Embryonic facial prominence (tissue), 1 donor: ENCODE measurements at regions not wholly inside any gene's neighbourhood (a gene's known extent, or its start where the extent isn't known, plus 50 kb on each side); places are given as distances from the start of the nearest gene placed in this dataset.

Experiments
- DNase-seq: peaks from one replicate; pipeline ENCODE4 v3.0.0-alpha.2; 2016; ENCODE audit errors: extremely low spot score

DNA sequence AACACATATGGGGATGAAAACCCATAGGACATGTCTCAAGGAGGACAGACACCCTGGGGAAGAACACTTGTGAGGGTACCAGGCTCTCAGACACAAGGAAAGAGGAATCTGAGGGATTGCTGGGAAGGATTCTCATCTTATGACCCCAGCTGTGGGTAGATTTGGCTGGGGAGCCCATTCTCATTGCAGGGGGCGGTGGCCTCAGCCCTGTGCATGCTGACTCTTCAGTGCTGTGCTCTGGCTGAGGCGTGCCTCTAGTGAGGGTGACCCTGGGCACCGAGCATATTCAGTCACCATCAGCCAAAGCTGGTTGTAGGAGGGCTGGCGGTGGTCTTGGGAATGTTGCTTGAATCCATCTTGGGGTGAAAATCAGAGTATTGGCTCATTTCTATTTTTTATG is 140.7 kb downstream of the TM9SF2 start:
- no peak for DNase-seq

DNA sequence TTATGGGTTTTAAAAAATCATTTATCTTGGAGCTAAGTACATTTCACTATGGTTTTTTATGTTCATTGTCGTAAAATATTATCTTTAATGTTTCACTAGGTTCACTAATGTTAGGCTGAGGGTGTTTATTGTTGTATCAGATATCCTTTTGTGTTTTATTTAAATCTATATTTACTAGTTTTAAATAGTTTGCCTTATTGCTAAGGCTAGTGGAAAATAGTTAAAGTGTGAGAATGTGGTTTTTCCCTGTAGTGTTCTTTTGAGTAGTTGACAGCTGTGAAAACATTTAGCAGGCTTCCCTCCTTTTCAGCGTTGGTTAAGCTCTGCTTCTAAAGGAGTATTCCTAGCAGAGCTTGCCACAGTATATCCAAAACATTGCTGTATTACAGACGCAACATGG is 139.0 kb downstream of the TM9SF2 start:
- no peak for DNase-seq

DNA sequence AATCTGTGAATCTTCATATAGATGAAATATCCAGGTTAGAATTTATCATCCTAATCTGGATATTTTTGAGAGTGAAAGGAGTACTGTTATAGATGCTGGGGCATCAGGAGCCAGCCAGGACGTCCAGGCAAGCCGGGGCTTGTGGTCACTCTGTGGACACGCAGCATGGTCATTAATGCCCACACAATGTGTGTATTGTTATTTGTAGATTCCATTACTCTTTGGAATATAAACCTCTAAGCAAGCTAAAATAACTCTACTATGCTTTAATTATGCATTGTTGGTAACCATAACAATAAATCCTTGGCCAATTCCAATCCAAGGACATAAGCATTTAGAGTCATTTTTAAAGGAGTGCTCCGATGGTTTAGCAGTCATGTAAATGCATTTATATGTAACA is 137.9 kb downstream of the TM9SF2 start:
- DNase-seq, result no peak

DNA sequence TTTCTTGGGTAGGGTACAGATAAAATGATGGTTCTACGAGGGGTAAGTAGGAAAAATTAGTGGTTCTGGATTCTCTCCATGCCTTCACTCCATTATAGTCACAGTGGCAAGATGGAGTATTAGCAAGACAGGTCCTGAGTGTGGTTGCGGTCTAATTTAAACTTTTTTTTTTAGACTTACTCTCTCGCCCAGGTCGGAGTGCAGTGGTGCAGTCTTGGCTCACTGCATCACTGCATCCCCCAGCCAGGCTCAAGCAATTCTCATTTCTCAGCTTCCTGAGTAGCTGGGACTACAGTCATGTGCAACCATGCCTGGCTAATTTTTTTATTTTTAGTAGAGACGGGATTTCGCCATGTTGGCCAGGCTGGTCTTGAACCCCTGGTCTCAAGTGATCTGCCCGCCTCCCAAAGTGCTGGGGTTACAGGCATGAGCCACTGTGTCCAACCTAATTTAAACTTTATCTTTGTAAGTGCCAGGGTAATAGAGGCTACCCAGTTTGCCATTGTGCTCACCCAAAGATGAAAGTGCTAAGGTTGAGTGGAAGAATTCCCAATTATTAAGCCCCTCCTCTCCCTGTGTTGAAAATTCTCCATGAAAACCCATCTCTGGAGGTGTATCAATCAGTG is 135.6 kb downstream of the TM9SF2 start:
- DNase-seq, result no peak

DNA sequence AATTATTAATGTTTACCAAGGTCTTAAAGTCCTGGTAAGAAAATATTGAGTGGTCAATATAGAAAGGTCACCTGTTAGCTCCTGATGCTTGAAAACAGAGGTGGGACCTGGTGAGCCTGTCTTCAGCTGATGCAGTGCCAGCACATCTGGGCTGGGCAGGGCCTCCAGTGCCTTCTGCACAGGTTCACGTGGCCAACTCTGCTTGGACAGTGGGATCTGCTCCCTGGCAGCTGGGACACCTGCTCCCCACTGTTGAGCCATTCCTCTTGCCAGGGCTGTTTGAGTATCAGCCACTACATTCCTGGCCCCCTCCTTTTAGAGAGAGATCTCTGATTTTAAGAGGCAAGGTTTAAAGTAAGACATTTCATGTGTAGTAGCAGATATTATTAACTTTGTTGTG is 135.0 kb downstream of the TM9SF2 start:
- no peak for DNase-seq

DNA sequence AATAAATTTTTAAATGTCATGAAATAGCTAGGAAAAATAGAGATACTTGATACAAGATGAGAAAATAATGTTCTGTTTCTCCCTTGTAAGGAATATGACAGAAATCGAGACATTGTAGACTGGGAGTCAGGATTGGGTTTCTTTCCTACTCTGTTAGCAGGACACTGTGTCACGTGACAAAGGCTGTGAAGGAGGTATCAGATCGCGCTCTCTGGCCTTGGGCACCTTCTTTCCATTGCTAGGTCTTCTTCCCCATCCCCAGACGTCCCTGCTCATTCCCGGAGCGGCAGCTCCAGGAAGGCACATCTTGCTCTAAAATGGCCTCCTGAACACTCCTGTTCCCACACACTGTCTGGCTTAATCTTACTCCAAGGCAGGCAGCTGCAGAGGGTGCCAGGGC is 133.4 kb downstream of the TM9SF2 start:
- DNase-seq, result no peak

DNA sequence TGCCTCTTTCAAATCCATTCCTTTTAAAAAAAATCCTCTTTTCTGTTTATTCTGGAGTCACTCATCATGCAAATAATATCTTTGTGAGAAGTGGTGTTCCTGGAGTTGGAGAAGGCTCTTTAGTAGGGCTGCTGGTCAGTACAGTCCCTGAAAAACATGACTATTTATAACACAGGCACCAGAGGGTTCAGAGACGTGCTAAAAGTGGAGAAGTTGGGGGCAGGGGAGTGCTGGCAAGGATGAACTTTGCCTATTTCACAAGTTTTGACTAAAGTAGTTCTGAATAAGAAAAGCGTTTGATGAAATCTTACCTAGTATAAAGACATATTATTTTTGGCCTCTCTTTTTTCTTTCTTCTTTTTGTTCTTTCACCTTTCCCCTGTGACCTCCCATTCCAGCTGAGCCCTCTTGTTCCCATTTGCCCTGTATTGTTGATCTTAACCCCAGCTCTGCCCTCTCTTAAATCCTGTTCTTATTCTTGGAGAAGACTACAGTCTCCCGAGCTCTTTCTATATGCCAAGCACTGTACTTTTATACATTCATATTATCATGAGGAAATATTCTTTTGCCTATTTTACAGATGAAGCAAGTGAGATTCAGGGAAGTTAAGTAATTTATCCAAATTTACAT is 129.1 kb downstream of the TM9SF2 start:
- no peak for DNase-seq

DNA sequence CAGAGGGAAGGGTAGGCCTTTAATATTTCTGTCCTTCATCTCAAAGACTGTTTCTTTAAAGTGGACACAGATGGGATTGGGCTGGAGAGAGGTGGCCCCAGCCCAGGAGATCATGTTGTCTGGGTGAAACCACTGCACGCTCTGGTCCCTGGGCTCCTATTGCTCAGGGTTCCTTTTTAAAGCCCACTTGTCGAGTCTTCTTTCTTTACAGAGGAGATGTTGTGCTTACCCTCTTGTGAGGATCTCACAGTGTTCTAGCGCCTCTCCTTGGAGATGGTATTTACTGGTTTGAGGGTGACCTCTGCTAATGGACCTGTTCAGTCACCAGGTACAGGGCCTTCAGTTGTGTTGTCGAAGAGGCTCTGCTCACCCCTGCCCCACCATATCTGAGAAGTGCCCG is 128.4 kb downstream of the TM9SF2 start:
- DNase-seq, result no peak

DNA sequence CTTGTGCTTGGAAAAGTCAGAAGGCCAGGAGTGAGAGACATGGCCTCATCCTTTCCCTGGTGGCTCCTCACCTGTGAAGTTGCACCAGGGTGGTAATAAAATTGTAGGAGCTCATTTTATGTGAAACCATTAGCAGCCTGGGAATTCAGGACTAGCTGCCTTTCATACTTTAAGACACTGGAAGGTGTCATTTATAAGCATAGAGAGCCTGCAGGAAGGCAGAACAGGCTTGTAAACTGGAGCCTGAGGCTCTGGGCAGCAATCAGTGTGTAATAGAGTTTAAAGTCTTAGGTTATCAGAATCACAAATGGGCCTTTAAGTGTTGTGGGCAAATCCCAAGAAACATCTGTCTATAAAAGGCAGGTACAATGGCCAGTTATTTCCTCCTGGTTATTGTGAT is 127.2 kb downstream of the TM9SF2 start:
- DNase-seq, result no peak

DNA sequence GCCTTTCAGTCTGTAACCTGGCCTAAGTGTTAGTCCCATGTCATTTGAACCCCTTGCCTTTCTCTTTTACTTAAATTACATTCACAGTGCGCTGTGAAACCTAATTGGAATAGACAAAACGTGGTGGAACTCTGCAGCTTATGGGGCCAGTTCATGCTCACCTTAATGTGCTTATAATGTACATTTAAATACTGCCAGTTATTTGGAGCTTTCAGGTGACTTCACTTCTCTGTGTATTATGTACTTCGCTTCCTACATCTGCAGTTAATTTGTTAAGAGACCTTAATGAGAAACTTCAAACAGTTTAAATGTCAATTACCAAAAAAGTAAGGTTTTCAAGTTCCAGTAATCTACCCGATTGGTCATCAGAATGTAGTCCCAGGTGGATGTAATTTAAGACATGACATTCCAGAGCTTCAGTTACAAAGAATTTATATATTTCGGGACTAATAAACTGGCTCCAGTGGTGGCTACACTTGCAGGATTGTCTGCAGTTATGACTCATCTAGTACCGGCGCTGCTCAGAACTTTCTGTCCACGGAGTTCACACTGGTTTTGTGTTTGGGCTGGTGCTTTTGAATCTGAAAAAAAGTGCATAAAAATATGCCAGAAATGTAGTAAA is 125.3 kb downstream of the TM9SF2 start:
- no peak for DNase-seq

DNA sequence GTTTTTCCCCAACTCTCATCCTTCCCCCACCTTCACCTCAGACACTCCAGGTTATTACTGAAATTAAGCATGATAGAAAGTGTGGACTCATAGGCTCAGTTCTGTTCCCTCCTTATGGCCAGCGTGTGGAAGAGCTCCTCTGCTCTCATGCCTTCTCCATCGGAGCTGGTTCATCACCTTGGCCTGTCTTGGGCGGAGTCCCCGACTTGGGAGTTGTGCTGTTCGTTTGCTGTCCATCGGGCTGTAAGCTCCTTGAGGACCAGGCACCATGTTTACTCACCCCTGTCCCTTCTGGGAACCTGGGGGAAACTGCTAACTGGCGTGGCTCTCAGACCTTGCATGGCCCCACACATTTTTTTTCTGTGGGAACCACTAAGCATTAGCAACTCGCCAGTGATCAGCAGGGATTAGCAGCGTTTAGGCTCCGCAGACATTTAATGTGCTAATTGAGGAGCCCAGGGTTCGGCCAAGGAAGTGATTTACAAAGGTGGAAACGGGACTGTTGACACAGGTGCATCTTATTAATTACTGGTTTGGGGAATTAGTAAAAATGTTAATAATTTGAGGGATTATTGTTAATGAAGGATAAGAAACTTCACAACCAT is 123.8 kb downstream of the TM9SF2 start:
- no peak for DNase-seq

DNA sequence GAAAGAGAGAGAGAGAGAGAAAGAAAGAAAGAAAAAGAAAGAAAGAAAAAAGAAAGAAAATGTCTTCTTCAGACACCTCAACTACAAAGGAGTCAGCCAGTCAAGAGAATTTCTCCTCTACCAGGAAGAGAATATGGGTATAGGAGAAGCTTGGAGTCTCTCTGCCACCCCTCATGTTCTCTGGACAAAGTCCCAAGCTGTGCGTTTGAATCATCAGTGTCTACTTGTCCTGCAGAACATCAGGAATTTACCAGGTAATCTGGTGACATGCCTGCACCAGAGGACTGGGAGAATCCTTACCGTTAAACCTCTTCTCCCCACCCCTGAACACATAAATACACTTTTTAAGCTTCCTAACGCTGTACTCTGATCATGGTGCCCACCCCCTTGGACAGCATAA is 119.5 kb downstream of the TM9SF2 start:
- DNase-seq, result no peak

DNA sequence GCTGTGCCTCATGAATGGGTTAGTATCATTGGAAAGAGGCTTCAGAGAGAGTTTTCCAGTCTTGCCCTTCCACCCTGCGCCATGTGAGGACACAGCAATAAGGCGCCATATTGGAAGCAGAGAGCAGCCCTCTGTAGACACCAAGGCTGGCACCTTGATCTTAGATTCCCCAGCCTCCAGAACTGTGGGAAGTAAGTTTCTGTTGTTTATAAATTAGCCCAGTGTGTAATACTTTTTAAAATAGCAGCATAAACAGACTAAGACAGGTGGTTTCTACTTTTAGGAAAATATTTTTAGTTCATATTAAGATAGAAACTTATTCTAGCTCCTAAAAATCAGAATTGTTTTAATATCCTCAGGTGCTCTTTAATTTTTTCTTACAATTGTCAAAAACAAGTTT is 117.9 kb downstream of the TM9SF2 start:
- no peak for DNase-seq

DNA sequence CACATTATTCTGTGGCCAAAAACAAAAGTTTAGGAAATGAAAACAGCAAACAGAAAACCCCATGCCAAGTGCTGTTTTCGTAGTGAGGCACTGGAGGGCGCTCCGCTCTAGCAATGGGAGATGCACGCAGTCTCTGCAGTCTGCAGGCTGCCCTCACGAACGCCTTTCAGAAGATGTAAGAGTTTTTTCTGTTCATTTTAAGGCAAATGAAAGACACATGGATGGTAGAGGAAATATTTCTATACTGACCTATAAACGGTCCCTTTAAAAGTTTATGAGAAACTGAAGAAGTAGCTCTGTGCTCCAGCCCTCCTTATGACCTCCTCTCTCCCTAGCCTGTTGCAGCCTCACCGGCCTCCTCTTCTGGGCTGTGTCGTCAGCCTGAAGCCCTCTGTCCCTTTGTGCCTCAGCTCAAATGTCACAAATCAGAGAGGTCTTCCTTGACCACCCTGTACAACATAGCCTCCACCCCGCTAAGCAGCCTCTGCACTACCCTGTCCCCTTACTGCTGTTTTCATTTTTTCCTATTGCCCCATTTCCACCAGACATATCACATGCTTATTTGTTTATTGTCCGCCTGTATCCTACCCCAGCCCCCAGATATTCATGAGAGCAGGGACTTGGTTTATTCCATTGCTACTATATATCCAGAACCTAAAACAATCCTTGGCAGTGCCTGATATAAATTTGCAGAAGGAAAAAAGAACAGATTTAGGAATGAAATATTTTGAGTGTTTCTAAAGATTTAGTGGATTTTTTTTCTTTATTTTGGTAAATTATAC is 116.4 kb downstream of the TM9SF2 start:
- DNase-seq, result peak; percentile 51

DNA sequence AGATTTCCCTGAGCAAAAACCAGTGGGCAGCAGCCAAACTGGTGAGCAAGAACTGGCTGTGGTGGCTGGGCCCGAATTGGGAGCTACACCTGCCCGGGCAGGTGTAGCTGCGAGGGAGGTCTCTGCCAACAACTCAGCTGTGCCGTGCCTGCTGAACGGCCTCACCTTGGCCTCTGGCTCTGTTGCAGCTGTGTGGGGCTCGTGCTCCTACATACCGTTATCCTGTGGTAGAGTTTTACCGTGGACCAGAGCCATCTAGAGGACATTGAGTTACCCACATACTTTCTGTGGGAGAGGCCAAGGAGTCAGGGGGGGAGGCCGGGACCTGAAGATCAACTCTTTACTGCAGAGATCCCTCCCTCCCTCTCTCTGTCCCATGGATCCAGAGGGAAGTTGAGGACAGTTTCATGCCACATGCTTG is 113.2 kb downstream of the TM9SF2 start:
- no peak for DNase-seq
